Neuronal stem cell (in vitro differentiated cells): ENCODE measurements at regions not wholly inside any gene's neighbourhood (a gene's known extent, or its start where the extent isn't known, plus 50 kb on each side); places are given as distances from the start of the nearest gene placed in this dataset.

ENCODE experiments used
- DNase-seq: peaks from one replicate; pipeline ENCODE4 v3.0.0-alpha.2; 2013; ENCODE audit warnings: low spot score
- H2AFZ ChIP-seq: one replicate; pipeline ENCODE4 v1.6.1; 2013; ENCODE audit warnings: mild to moderate bottlenecking, low read length, inconsistent platforms
- H2AK5ac ChIP-seq: 2 replicates; pipeline ENCODE4 v1.6.1; 2013; ENCODE audit warnings: low read depth, mild to moderate bottlenecking, inconsistent platforms, low read length, moderate library complexity, mixed read lengths
- H2BK120ac ChIP-seq: 2 replicates; pipeline ENCODE4 v1.6.1; 2013; ENCODE audit warnings: low read depth, mild to moderate bottlenecking, inconsistent platforms, low read length, moderate library complexity, mixed read lengths
- H2BK12ac ChIP-seq: one replicate; pipeline ENCODE4 v1.6.1; 2013; ENCODE audit warnings: low read length, inconsistent platforms
- H2BK15ac ChIP-seq: 2 replicates; pipeline ENCODE4 v1.6.1; 2013; ENCODE audit warnings: mild to moderate bottlenecking, low read length, inconsistent platforms, mixed read lengths
- H2BK5ac ChIP-seq: one replicate; pipeline ENCODE4 v1.6.1; 2013; ENCODE audit warnings: inconsistent platforms, mild to moderate bottlenecking, low read length, moderate library complexity
- H3K14ac ChIP-seq: one replicate; pipeline ENCODE4 v1.6.1; 2013; ENCODE audit warnings: low read length, inconsistent platforms
- H3K18ac ChIP-seq: 2 replicates; pipeline ENCODE4 v1.6.1; 2013; ENCODE audit warnings: low read length, inconsistent platforms
- H3K23ac ChIP-seq: 2 replicates; pipeline ENCODE4 v1.6.1; 2013; ENCODE audit warnings: low read depth, mild to moderate bottlenecking, mixed read lengths, low read length, inconsistent platforms; ENCODE audit not compliant: poor library complexity
- H3K27ac ChIP-seq: replicated peaks from 3 replicates; pipeline ENCODE4 v1.5.1; 2013; ENCODE audit warnings: low read length, inconsistent platforms
- H3K27me3 ChIP-seq, 3 experiments: 2 replicates each; pipeline ENCODE4 v1.6.1; 2013; ENCODE audit warnings: low read length in 3 of 3, mild to moderate bottlenecking in 2 of 3, inconsistent platforms in 1 of 3, low read depth in 1 of 3, mixed read lengths in 1 of 3, moderate library complexity in 1 of 3; ENCODE audit not compliant: control insufficient read depth in 3 of 3, insufficient read depth in 3 of 3
- H3K36me3 ChIP-seq, 2 donors: replicated peaks in 1 of 2; 2 replicates each; pipeline ENCODE4 v1.6.1; 2013; ENCODE audit warnings: low read length in 2 of 2; ENCODE audit not compliant: control insufficient read depth in 2 of 2, insufficient read depth in 2 of 2
- H3K4ac ChIP-seq: 2 replicates; pipeline ENCODE4 v1.6.1; 2013; ENCODE audit warnings: inconsistent platforms, mild to moderate bottlenecking, low read length, moderate library complexity
- H3K4me1 ChIP-seq, 2 donors: 1 replicate in 1 of 2; 2 replicates in 1 of 2; pipeline ENCODE4 v1.6.1; 2013; ENCODE audit warnings: low read length in 2 of 2, low read depth in 1 of 2; ENCODE audit not compliant: control insufficient read depth in 2 of 2, insufficient read depth in 1 of 2
- H3K4me2 ChIP-seq: one replicate; pipeline ENCODE4 v1.6.1; 2013; ENCODE audit warnings: mild to moderate bottlenecking, low read length, inconsistent platforms; ENCODE audit not compliant: insufficient read depth, poor library complexity, severe bottlenecking
- H3K4me3 ChIP-seq, 2 donors: 2 replicates each; pipeline ENCODE4 v1.5.1; 2013; ENCODE audit warnings: low read length in 2 of 2, mild to moderate bottlenecking in 2 of 2, inconsistent platforms in 1 of 2, moderate library complexity in 1 of 2
- H3K79me1 ChIP-seq: one replicate; pipeline ENCODE4 v1.6.1; 2013; ENCODE audit warnings: low read depth, mild to moderate bottlenecking, inconsistent platforms, low read length, moderate library complexity
- H3K9ac ChIP-seq: one replicate; pipeline ENCODE4 v1.6.1; 2013; ENCODE audit warnings: mild to moderate bottlenecking, low read depth, low read length, inconsistent platforms; ENCODE audit not compliant: poor library complexity
- H3K9me3 ChIP-seq, 2 donors: replicated peaks in 1 of 2; 2 replicates each; pipeline versions ENCODE3 to v1.6.1; 2013; ENCODE audit warnings: low read length in 2 of 2, mild to moderate bottlenecking in 2 of 2, inconsistent platforms in 1 of 2, low read depth in 1 of 2, mixed read lengths in 1 of 2, moderate library complexity in 1 of 2; ENCODE audit not compliant: control insufficient read depth in 2 of 2, insufficient read depth in 1 of 2
- H4K8ac ChIP-seq: one replicate; pipeline ENCODE4 v1.6.1; 2013; ENCODE audit warnings: low read depth, mild to moderate bottlenecking, inconsistent platforms, low read length, moderate library complexity
- H4K91ac ChIP-seq: one replicate; pipeline ENCODE4 v1.6.1; 2013; ENCODE audit warnings: low read length, low read depth, mild to moderate bottlenecking, inconsistent platforms; ENCODE audit not compliant: poor library complexity
- WGBS, 2 donors: extraction: QIAGEN DNeasy Blood & Tissue Kit; methylation state at CpG; one replicate each; pipeline ENCODE4 v1.1.7; 2013; ENCODE audit warnings: missing lambda C conversion rate in 2 of 2, mixed read lengths in 1 of 2; ENCODE audit not compliant: insufficient read length in 2 of 2, insufficient replicate concordance in 1 of 2; ENCODE audit errors: extremely low coverage in 2 of 2; 5-methylcytosine and 5-hydroxymethylcytosine counted together

DNA sequence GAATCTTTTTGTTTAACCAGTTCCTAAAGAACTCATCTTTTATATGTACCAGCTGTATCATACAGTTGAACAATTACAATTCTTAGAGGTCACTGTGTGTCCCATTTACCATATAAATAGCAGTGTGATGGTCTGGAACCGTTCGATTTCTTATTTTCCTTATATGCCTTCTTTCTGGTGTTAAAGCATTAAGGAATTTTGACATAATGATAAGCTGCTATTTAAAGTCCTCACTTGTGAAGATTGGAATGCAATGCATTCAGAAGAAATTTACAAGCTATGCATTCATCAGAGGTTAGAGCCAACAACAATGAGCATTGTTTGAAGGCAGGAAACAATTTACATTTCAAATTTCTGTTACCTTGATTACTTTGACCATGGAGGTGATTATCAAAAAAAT is 80.0 kb upstream of the PRICKLE1 start:
- H3K27ac ChIP-seq, result no peak overlapping the region
- no peak overlapping the region for H3K4me3 ChIP-seq
- H3K9me3 ChIP-seq, result no peaks in the 10 kb centered on the region
- no peak overlapping the region for H2AFZ ChIP-seq
- no peak overlapping the region for H2BK120ac ChIP-seq
- no peaks in the 10 kb centered on the region for H3K36me3 ChIP-seq
- no CpG with 5 or more reads among the region's 2 CpGs for WGBS, 2 donors
- H2BK5ac ChIP-seq, result no peak overlapping the region
- H3K14ac ChIP-seq, result no peak overlapping the region
- no peak for DNase-seq
- H4K8ac ChIP-seq, result no peak overlapping the region
- no peak overlapping the region for H2BK12ac ChIP-seq
- no peak overlapping the region for H2BK15ac ChIP-seq
- H3K9ac ChIP-seq, result no peak overlapping the region
- no peaks in the 10 kb centered on the region for H3K79me1 ChIP-seq
- H3K18ac ChIP-seq, result no peak overlapping the region
- H3K23ac ChIP-seq, result no peak overlapping the region
- H3K4me2 ChIP-seq, result no peak overlapping the region
- H2AK5ac ChIP-seq, result no peak overlapping the region
- no peak overlapping the region for H3K4ac ChIP-seq
- H3K27me3 ChIP-seq, result no peaks in the 10 kb centered on the region
- no peak overlapping the region for H4K91ac ChIP-seq
- H3K4me1 ChIP-seq, result peaks cover 2 to 5% of the 10 kb centered on the region in 2 donors

DNA sequence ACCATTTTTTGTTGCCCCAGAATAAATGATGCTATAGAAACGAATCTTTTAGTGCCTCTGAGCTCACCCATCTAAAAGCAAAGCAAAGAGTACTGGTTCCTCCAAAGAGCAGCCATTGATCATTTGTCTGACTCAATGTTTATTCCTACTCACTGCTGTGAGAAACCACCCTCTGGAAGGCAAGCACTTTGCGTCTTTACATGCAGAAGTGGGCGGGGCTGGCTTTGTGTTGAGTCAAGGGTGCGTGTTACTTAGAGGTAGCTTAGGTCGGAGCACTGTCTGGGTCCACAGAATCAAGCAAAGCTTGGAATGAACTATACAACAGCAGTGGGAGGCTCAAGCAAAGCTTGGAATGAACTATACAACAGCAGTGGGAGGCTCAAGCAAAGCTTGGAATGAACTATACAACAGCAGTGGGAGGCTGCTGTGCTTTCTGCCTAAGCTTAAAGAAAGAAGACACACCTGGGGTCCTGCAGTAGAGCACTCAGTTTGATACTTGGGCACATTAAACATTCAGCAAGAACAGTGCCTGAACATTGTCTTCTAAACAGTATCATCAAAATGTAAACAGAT is 77.2 kb upstream of the PRICKLE1 start:
- Histone ChIP-seq H2BK5ac (no peak overlapping the region), H3K27me3 (no peaks in the 10 kb centered on the region), H4K91ac (no peak overlapping the region), H4K8ac (no peak overlapping the region), H3K9ac (no peak overlapping the region), H3K4me2 (no peak overlapping the region), H2AFZ (peak overlapping the region; percentile 16), H3K79me1 (no peaks in the 10 kb centered on the region), H3K36me3 (no peaks in the 10 kb centered on the region), H3K14ac (no peak overlapping the region), H3K4ac (no peak overlapping the region), H2BK120ac (no peak overlapping the region), H2BK12ac (no peak overlapping the region), H3K4me3 (no peak overlapping the region), H2AK5ac (no peak overlapping the region), H3K27ac (no peak overlapping the region), H3K18ac (no peak overlapping the region), H2BK15ac (no peak overlapping the region), H3K23ac (no peak overlapping the region), H3K9me3 (no peaks in the 10 kb centered on the region), H3K4me1 (peaks cover 2 to 5% of the 10 kb centered on the region in 2 donors)
- peak; percentile 9 for DNase-seq
- WGBS, 2 donors, result no CpG with 5 or more reads among the region's 5 CpGs

DNA sequence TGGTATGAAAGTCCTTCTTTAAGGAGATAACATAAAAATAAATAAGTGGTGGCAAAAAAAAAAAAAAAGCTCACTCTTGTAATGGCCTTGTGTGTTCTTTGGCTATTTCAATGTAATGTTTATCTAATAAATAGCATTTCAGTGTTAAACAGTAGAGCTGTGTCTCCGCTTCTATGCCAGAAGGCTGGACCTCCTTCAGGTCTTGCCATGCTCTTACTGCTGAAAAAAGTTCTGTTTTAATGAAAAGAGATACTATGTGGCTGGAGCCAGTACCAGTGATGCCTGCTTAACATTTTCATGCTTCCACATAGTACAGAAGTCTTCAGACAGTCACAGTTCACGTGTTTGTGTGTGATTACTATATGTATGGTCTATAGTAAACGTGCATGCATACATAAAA is 74.1 kb upstream of the PRICKLE1 start:
- no CpG with 5 or more reads among the region's 3 CpGs for WGBS, 2 donors
- DNase-seq, result no peak

DNA sequence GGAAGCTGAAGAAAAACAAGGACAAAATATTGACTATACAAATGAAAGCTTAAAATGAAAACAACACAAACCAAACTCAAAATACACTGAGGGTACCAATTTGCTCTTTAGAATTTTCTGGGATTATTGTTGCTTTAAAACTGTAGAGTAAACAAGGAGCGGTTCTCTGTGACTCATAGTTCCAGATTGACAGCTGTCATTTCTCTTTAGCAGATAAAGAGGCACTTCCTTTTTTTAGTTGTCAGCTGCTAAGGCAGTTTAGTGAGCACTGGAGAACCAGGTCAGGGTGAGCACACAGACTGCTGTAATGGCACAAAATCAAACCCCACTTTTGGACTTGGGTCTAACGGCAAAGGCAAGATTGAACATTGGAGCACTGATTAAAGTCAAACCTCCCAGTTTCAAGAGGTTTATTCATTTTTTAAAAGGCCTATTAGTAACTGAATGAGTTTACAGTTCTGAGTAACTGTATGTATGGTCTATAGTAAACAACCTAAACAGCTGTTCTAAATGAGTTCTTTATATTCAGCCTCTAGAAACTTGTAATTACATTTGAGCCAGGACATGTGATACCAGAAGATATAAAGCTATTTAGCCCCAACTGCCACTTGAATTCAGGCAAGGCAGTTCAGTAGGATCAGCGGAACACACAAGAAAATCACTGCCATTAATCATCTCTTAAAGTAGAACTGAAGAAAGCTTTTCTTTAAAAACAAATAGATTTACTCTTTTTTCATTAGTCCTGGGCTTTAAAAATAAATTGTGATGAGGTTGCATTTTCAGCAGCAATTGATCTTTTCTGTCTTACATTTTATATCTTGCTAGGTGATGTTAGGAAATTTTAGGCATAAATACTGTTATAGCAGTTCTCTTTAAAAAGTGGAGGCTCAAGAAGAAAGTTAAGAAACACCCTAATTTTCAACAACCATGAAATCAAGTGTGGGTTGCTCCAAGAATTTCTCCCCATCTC is 71.7 kb upstream of the PRICKLE1 start:
- no CpG with 5 or more reads among the region's 3 CpGs for WGBS, 2 donors
- H2BK120ac ChIP-seq, result no peak overlapping the region
- no peak overlapping the region for H3K27ac ChIP-seq
- no peaks in the 10 kb centered on the region for H3K4me1 ChIP-seq
- no peak overlapping the region for H3K4me2 ChIP-seq
- no peak overlapping the region for H4K91ac ChIP-seq
- no peak for DNase-seq
- H3K9ac ChIP-seq, result no peak overlapping the region
- H2BK5ac ChIP-seq, result no peak overlapping the region
- no peak overlapping the region for H3K4ac ChIP-seq
- no peaks in the 10 kb centered on the region for H3K79me1 ChIP-seq
- H3K27me3 ChIP-seq, result no peaks in the 10 kb centered on the region
- no peak overlapping the region for H3K4me3 ChIP-seq
- H3K14ac ChIP-seq, result no peak overlapping the region
- H3K18ac ChIP-seq, result no peak overlapping the region
- H2AFZ ChIP-seq, result no peak overlapping the region
- H4K8ac ChIP-seq, result no peak overlapping the region
- H3K23ac ChIP-seq, result no peak overlapping the region
- peaks cover 0 to 4% of the 10 kb centered on the region in 2 donors for H3K9me3 ChIP-seq
- no peak overlapping the region for H2AK5ac ChIP-seq
- no peak overlapping the region for H2BK12ac ChIP-seq
- H3K36me3 ChIP-seq, result no peaks in the 10 kb centered on the region
- H2BK15ac ChIP-seq, result no peak overlapping the region

More for the DNA sequence above, 74.1 kb upstream of the PRICKLE1 start:
- Histone ChIP-seq H3K4me1 (peaks cover 0 to 2% of the 10 kb centered on the region in 2 donors), H3K23ac (no peak overlapping the region), H4K91ac (no peak overlapping the region), H2BK120ac (no peak overlapping the region), H3K9me3 (peaks cover 0 to 4% of the 10 kb centered on the region in 2 donors), H3K9ac (no peak overlapping the region), H3K14ac (no peak overlapping the region), H4K8ac (no peak overlapping the region), H2BK5ac (no peak overlapping the region), H2BK15ac (no peak overlapping the region), H3K4me2 (no peak overlapping the region), H3K36me3 (no peaks in the 10 kb centered on the region), H2AK5ac (no peak overlapping the region), H3K4me3 (no peak overlapping the region), H3K27me3 (no peaks in the 10 kb centered on the region), H3K27ac (no peak overlapping the region), H3K18ac (no peak overlapping the region), H3K4ac (no peak overlapping the region), H2BK12ac (no peak overlapping the region), H2AFZ (no peak overlapping the region), H3K79me1 (no peaks in the 10 kb centered on the region)
